CD4-positive, alpha-beta T cell (primary cell): ENCODE measurements at regions not wholly inside any gene's neighbourhood (a gene's known extent, or its start where the extent isn't known, plus 50 kb on each side); places are given as distances from the start of the nearest gene placed in this dataset.

ENCODE experiments used
- ATAC-seq: fragments of 200-7000 bp; cut with Tn5 transposase; one replicate; pipeline ENCODE4 v1.10.0; 2022; ENCODE audit warnings: mild to moderate bottlenecking; ENCODE audit not compliant: poor library complexity
- CTCF ChIA-PET: fragments of 350-600 bp; sonication (Branson Sonifier 250); formaldehyde crosslinking; loops from one replicate; lab custom pipeline; 2021; ENCODE audit warnings: antibody characterized with exemption, inconsistent platforms; lab: Charles Lee
- POLR2A ChIA-PET: fragments of 350-600 bp; sonication (Branson Sonifier 250); formaldehyde crosslinking; loops from one replicate; lab custom pipeline; 2021; ENCODE audit warnings: antibody characterized with exemption, inconsistent platforms; lab: Charles Lee
- DNase-seq, 14 experiments: peaks; one replicate each; pipeline ENCODE4 v3.0.0-alpha.2; 2013 to 2020; ENCODE audit warnings: mixed read lengths in 2 of 14
- H3K27ac ChIP-seq, 2 donors: one replicate each; pipeline versions ENCODE4 v1.5.1 to v1.7.0; 2013; ENCODE audit warnings: low read length in 2 of 2, low read depth in 1 of 2, mild to moderate bottlenecking in 1 of 2
- H3K27me3 ChIP-seq, 2 experiments: 1 replicate in 1 of 2; 2 replicates in 1 of 2; pipeline versions ENCODE4 v1.6.1 to v1.7.0; 2013; ENCODE audit warnings: low read length in 2 of 2, control low read depth in 1 of 2, mild to moderate bottlenecking in 1 of 2, moderate library complexity in 1 of 2; ENCODE audit not compliant: insufficient read depth in 2 of 2, control insufficient read depth in 1 of 2
- H3K36me3 ChIP-seq: one replicate; pipeline ENCODE4 v1.6.1; 2013; ENCODE audit warnings: low read length, control low read depth; ENCODE audit not compliant: insufficient read depth
- H3K4me1 ChIP-seq: one replicate; pipeline ENCODE4 v1.6.1; 2013; ENCODE audit warnings: low read length, control low read depth; ENCODE audit not compliant: insufficient read depth
- H3K4me3 ChIP-seq: one replicate; pipeline ENCODE4 v1.5.1; 2013; ENCODE audit warnings: mild to moderate bottlenecking, low read length, moderate library complexity
- H3K9me3 ChIP-seq, 2 experiments: 1 replicate in 1 of 2; 2 replicates in 1 of 2; pipeline versions ENCODE4 v1.6.1 to v1.7.0; 2013; ENCODE audit warnings: low read length in 2 of 2, mild to moderate bottlenecking in 2 of 2, control low read depth in 1 of 2, moderate library complexity in 1 of 2; ENCODE audit not compliant: control insufficient read depth in 1 of 2, insufficient read depth in 1 of 2
- H3K27ac Mint-ChIP-seq: one replicate; pipeline ENCODE4 v1.8.0; 2020; ENCODE audit warnings: mixed read lengths
- H3K27me3 Mint-ChIP-seq: one replicate; pipeline ENCODE4 v1.8.0; 2021; ENCODE audit warnings: mixed read lengths
- H3K36me3 Mint-ChIP-seq: one replicate; pipeline ENCODE4 v1.8.0; 2021; ENCODE audit warnings: low read depth, mixed read lengths
- H3K4me1 Mint-ChIP-seq: one replicate; pipeline ENCODE4 v1.8.0; 2021; ENCODE audit warnings: low read depth, mixed read lengths
- H3K4me3 Mint-ChIP-seq: one replicate; pipeline ENCODE4 v1.8.0; 2020; ENCODE audit warnings: mild to moderate bottlenecking, mixed read lengths
- H3K9me3 Mint-ChIP-seq: one replicate; pipeline ENCODE4 v1.8.0; 2020; ENCODE audit warnings: mixed read lengths
- intact Hi-C, 2 experiments: fragments of 100-400 bp; cut with DNase I in 1 of 2; cut with micrococcal nuclease in 1 of 2; formaldehyde crosslinking; loops; one replicate each; pipeline versions ENCODE4 v1.15.1 to v1.9.0; 2023 to 2025; cut with DNase I, micrococcal nuclease
- TF ChIP-seq, protein P1 (sequence below): fragments of 200-600 bp; IDR thresholded peaks from one replicate; pipeline ENCODE4 v1.8.0; 2022; ENCODE audit warnings: antibody characterized with exemption, mild to moderate bottlenecking

DNA sequence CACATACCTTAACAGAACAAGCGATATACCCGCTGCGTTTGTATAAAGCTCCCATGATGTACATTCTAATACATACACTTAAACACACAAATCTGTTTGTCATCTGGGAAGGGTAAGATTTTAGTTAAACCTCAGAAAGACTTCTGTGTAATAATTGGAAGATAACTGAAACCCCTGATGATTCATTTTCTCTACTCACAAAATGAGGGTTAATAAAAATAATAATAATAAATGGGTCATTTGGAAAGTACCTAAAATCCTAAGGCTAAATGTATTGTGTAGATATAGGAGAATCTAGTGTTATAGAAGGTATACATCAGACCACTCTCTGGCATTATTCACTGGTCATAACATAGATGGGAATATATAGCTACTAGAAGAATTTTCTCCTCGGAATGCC, 64.7 kb upstream of the SOX9 start:
- Mint-ChIP-seq H3K27ac (no peak overlapping the region), H3K36me3 (no peaks in the 10 kb centered on the region), H3K4me1 (no peaks in the 10 kb centered on the region), H3K9me3 (no peaks in the 10 kb centered on the region), H3K4me3 (no peak overlapping the region), H3K27me3 (no peaks in the 10 kb centered on the region)
- ChIA-PET POLR2A (no interaction called here), CTCF (no interaction called here)
- H3K9me3 ChIP-seq = peaks cover 0 to 8% of the 10 kb centered on the region in 2 experiments
- DNase-seq (no peak), ATAC-seq (no peak)
- H3K4me1 ChIP-seq = no peaks in the 10 kb centered on the region
- H3K36me3 ChIP-seq = no peaks in the 10 kb centered on the region
- intact Hi-C loops = no loop called here
- H3K4me3 ChIP-seq = no peak overlapping the region
- H3K27ac ChIP-seq = no peak overlapping the region
- no peaks in the 10 kb centered on the region for H3K27me3 ChIP-seq
- TF ChIP-seq, protein P1, sequence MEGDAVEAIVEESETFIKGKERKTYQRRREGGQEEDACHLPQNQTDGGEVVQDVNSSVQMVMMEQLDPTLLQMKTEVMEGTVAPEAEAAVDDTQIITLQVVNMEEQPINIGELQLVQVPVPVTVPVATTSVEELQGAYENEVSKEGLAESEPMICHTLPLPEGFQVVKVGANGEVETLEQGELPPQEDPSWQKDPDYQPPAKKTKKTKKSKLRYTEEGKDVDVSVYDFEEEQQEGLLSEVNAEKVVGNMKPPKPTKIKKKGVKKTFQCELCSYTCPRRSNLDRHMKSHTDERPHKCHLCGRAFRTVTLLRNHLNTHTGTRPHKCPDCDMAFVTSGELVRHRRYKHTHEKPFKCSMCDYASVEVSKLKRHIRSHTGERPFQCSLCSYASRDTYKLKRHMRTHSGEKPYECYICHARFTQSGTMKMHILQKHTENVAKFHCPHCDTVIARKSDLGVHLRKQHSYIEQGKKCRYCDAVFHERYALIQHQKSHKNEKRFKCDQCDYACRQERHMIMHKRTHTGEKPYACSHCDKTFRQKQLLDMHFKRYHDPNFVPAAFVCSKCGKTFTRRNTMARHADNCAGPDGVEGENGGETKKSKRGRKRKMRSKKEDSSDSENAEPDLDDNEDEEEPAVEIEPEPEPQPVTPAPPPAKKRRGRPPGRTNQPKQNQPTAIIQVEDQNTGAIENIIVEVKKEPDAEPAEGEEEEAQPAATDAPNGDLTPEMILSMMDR = no peak

DNA sequence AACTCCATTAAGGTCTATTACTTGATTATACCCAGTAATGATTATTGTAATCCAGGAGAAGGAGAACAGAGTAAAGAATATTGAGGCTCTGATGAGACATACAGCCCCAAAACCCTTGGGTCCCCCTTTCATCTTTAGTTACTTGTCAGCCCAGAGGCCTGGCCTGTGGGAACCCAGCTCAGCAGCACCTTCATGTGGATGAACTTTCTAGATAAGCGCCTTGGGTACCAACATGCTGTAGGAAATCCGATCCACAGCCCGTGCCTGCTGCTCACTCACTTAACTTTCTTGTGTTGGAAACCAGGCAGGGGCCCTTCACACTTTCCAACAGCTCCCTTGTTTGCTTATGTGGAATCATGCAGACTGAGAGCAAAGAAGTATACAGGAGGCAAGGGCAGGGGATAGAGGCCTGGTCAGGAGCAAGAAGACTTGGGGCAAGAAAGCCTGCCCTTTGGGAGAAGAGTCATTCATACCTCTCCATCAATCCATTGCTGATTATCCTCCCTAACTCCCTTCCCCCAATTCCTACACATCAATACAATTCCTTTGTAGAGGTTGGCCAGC, 64.0 kb upstream of the SOX9 start:
- TF ChIP-seq, protein P1 = no peak
- no peaks in the 10 kb centered on the region for H3K36me3 Mint-ChIP-seq
- Histone ChIP-seq H3K36me3 (no peaks in the 10 kb centered on the region), H3K27ac (no peak overlapping the region), H3K9me3 (peaks cover 0 to 8% of the 10 kb centered on the region in 2 experiments), H3K27me3 (no peaks in the 10 kb centered on the region), H3K4me3 (no peak overlapping the region), H3K4me1 (no peaks in the 10 kb centered on the region)
- no peaks in the 10 kb centered on the region for H3K27me3 Mint-ChIP-seq
- DNase-seq (no peak), ATAC-seq (no peak)
- intact Hi-C loops = no loop called here
- CTCF ChIA-PET = no interaction called here
- no peaks in the 10 kb centered on the region for H3K9me3 Mint-ChIP-seq
- H3K4me1 Mint-ChIP-seq = no peaks in the 10 kb centered on the region
- POLR2A ChIA-PET = no interaction called here
- no peak overlapping the region for H3K27ac Mint-ChIP-seq
- no peak overlapping the region for H3K4me3 Mint-ChIP-seq

DNA sequence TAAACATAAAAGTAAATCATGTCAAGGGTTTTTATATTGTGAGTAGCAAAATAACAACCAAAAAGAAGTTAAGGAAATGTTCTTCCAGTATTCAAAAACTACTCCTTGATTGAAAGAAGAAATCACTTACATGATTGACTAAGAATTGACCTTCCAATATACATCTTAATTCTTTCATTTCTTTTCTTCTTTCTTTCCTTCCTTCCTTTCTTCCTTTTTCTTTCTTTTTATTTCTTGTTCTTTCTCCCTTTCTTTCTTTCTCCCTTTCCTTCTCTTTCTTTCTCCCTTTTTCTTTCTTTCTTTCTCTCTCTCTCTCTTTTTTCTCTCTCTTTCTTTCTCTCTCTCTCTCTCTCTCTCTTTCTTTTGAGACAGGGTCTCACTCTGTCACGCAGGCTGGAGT, 60.7 kb upstream of the SOX9 start:
- no peak overlapping the region for H3K27ac ChIP-seq
- H3K27ac Mint-ChIP-seq = no peak overlapping the region
- ChIA-PET POLR2A (no interaction called here), CTCF (no interaction called here)
- no peaks in the 10 kb centered on the region for H3K27me3 Mint-ChIP-seq
- TF ChIP-seq, protein P1 = no peak
- no peaks in the 10 kb centered on the region for H3K9me3 Mint-ChIP-seq
- DNase-seq = no peak
- H3K4me1 ChIP-seq = no peaks in the 10 kb centered on the region
- H3K27me3 ChIP-seq = no peaks in the 10 kb centered on the region
- no peak overlapping the region for H3K4me3 Mint-ChIP-seq
- no peak for ATAC-seq
- no peaks in the 10 kb centered on the region for H3K4me1 Mint-ChIP-seq
- no peaks in the 10 kb centered on the region for H3K36me3 Mint-ChIP-seq
- intact Hi-C loops = no loop called here
- H3K36me3 ChIP-seq = no peaks in the 10 kb centered on the region
- no peak overlapping the region for H3K4me3 ChIP-seq
- no peaks in the 10 kb centered on the region for H3K9me3 ChIP-seq
